Prostate gland (tissue), 2 donors: ENCODE measurements at regions not wholly inside any gene's neighbourhood (a gene's known extent, or its start where the extent isn't known, plus 50 kb on each side); places are given as distances from the start of the nearest gene placed in this dataset.

ENCODE experiments used
- DNase-seq: peaks from one replicate; pipeline ENCODE4 v3.0.0-alpha.2; 2019; ENCODE audit warnings: low spot score
- H3K27ac ChIP-seq, 2 donors: fragments of 200-600 bp; sonication (generic); 2 replicates each; pipeline ENCODE4 v1.5.1; 2017 to 2019
- H3K27me3 ChIP-seq: fragments of 200-600 bp; sonication (generic); replicated peaks from 2 replicates; pipeline ENCODE4 v1.5.1; 2019; ENCODE audit not compliant: insufficient read depth
- H3K36me3 ChIP-seq, 2 donors: fragments of 200-600 bp; sonication (generic); 1 replicate in 1 of 2; 2 replicates in 1 of 2; pipeline versions ENCODE4 v1.5.1 to v1.8.1; 2017 to 2019
- H3K4me1 ChIP-seq: fragments of 200-600 bp; sonication (generic); replicated peaks from 2 replicates; pipeline ENCODE4 v1.5.1; 2019
- H3K4me3 ChIP-seq, 2 donors: fragments of 200-600 bp; sonication (generic); 2 replicates each; pipeline ENCODE4 v1.5.1; 2017 to 2019
- H3K9me3 ChIP-seq: fragments of 200-600 bp; sonication (generic); 2 replicates; pipeline ENCODE4 v1.5.1; 2017
- CTCF ChIP-seq, 4 experiments: fragments of 200-600 bp in 2 of 4; fragments of 450-650 bp in 2 of 4; sonication (generic) in 2 of 4; IDR thresholded peaks; 1 replicate in 3 of 4; 2 replicates in 1 of 4; pipeline ENCODE4 v1.5.1; 2016 to 2019; ENCODE audit warnings: antibody characterized with exemption in 4 of 4, mild to moderate bottlenecking in 2 of 4, moderate library complexity in 2 of 4
- POLR2A ChIP-seq: fragments of 450-650 bp; IDR thresholded peaks from one replicate; pipeline ENCODE4 v1.6.1; 2016; ENCODE audit warnings: antibody characterized with exemption, mild to moderate bottlenecking
- POLR2AphosphoS5 ChIP-seq: sonication (generic); formaldehyde crosslinking; IDR thresholded peaks from one replicate; pipeline ENCODE4 v1.6.1; 2017; ENCODE audit warnings: antibody characterized with exemption
- WGBS: methylation state at CpG from one replicate; pipeline ENCODE4 v1.1.5; 2018; 5-methylcytosine and 5-hydroxymethylcytosine counted together
- intact Hi-C: fragments of 100-400 bp; cut with DNase I; formaldehyde crosslinking; loops from one replicate; pipeline ENCODE4 v1.14.2; 2022

GRCh38 chr12:76688631-76689030, 75.3 kb upstream of the ZDHHC17 start:
- Histone ChIP-seq H3K4me3 (no peak overlapping the region), H3K27me3 (no peaks in the 10 kb centered on the region), H3K27ac (no peak overlapping the region), H3K9me3 (no peaks in the 10 kb centered on the region), H3K4me1 (no peaks in the 10 kb centered on the region), H3K36me3 (no peaks in the 10 kb centered on the region)
- no peak for TF ChIP-seq POLR2AphosphoS5
- TF ChIP-seq CTCF (IDR thresholded peaks at IDR 0.05), result no peak
- TF ChIP-seq POLR2A, result no peak
- 93% methylated on average over 2 of the region's 2 CpGs for WGBS
- intact Hi-C loops, result no loop called here
- no peak for DNase-seq

GRCh38 chr12:76690921-76691700, 72.8 kb upstream of the ZDHHC17 start:
- intact Hi-C loops, result no loop called here
- no peak for DNase-seq
- no peak overlapping the region for H3K27ac ChIP-seq
- H3K4me1 ChIP-seq, result no peaks in the 10 kb centered on the region
- no peaks in the 10 kb centered on the region for H3K27me3 ChIP-seq
- H3K9me3 ChIP-seq, result no peaks in the 10 kb centered on the region
- H3K4me3 ChIP-seq, result no peak overlapping the region
- no peak for TF ChIP-seq POLR2AphosphoS5
- no peak for TF ChIP-seq POLR2A
- no peak for TF ChIP-seq CTCF (IDR thresholded peaks at IDR 0.05)
- H3K36me3 ChIP-seq, result no peaks in the 10 kb centered on the region
- 88% methylated on average over 6 of the region's 6 CpGs for WGBS

- DNase-seq, result no peak
- intact Hi-C loops, result no loop called here
- WGBS, result 86% methylated on average over 3 of the region's 3 CpGs
- Histone ChIP-seq H3K27ac (no peak overlapping the region), H3K4me3 (no peak overlapping the region), H3K27me3 (no peaks in the 10 kb centered on the region), H3K36me3 (no peaks in the 10 kb centered on the region), H3K9me3 (no peaks in the 10 kb centered on the region), H3K4me1 (no peaks in the 10 kb centered on the region)
- TF ChIP-seq POLR2A (no peak), POLR2AphosphoS5 (no peak), CTCF (IDR thresholded peaks at IDR 0.05) (no peak)
Measured at GRCh38 chr12:76692846-76693245, 71.1 kb upstream of the ZDHHC17 start.

GRCh38 chr12:76694369-76694768, 69.5 kb upstream of the ZDHHC17 start:
- WGBS, result 89% methylated on average over 7 of the region's 7 CpGs
- Histone ChIP-seq H3K4me1 (no peaks in the 10 kb centered on the region), H3K36me3 (no peaks in the 10 kb centered on the region), H3K9me3 (no peaks in the 10 kb centered on the region), H3K27me3 (no peaks in the 10 kb centered on the region), H3K4me3 (no peak overlapping the region), H3K27ac (no peak overlapping the region)
- TF ChIP-seq CTCF (IDR thresholded peaks at IDR 0.05) (no peak), POLR2AphosphoS5 (no peak), POLR2A (no peak)
- intact Hi-C loops, result no loop called here
- DNase-seq, result no peak

GRCh38 chr12:76696186-76696585, 67.7 kb upstream of the ZDHHC17 start:
- H3K4me1 ChIP-seq, result no peaks in the 10 kb centered on the region
- intact Hi-C loops, result no loop called here
- no peaks in the 10 kb centered on the region for H3K36me3 ChIP-seq
- no peak overlapping the region for H3K27ac ChIP-seq
- H3K27me3 ChIP-seq, result no peaks in the 10 kb centered on the region
- no peaks in the 10 kb centered on the region for H3K9me3 ChIP-seq
- 95% methylated on average over 4 of the region's 4 CpGs for WGBS
- no peak for TF ChIP-seq CTCF (IDR thresholded peaks at IDR 0.05)
- no peak for TF ChIP-seq POLR2A
- no peak for TF ChIP-seq POLR2AphosphoS5
- DNase-seq, result no peak
- no peak overlapping the region for H3K4me3 ChIP-seq
